DMS114 treated with DMSO at 0.1 percent for 48 hours (cell line): ENCODE measurements at regions not wholly inside any gene's neighbourhood (a gene's known extent, or its start where the extent isn't known, plus 50 kb on each side); places are given as distances from the start of the nearest gene placed in this dataset.

ENCODE experiments used
- DNase-seq: peaks from one replicate; lab custom pipeline; 2025; ENCODE audit not compliant: unreplicated experiment; lab: John Stamatoyannopoulos, UW

- DNase-seq, result no peak
Measured at GRCh38 chr5:52710310-52710971, 77.3 kb upstream of the ITGA1 start.

GRCh38 chr5:52710972-52711596 lies 76.6 kb upstream of the ITGA1 start:
- no peak for DNase-seq

GRCh38 chr5:52712354-52712753 lies 75.4 kb upstream of the ITGA1 start:
- no peak for DNase-seq

DNA sequence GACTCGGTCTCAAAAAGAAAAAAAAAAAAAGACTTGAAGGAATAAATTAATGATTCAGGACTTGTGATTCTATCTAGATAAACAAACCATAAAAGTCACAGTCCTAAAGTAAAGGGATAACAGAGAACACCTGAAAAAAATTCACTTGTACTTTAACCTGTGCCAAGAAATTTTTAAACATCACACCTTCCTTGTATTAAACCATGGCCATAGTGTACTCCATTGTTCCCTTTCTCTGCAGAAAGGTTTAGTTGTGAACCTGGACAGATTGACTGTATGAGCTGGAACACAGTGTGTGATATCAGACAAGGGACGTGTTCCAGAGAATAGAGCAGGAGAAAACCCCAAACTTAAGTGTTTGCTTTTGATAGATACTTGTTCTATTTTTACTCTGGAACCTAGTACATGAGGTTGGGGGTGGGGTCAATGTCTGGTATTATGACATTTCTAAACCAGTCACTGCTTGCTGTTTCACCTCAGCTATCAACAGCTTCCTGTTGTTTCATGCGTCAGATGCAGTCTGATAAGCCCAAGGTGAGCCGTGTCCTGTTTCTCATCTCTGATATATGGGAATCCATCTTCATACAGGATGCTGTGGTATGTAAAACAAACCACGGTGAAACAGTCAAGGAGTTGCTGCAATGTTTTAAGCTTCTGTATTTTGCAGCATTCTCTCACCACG lies 62.5 kb upstream of the ITGA1 start:
- DNase-seq, result no peak

DNA sequence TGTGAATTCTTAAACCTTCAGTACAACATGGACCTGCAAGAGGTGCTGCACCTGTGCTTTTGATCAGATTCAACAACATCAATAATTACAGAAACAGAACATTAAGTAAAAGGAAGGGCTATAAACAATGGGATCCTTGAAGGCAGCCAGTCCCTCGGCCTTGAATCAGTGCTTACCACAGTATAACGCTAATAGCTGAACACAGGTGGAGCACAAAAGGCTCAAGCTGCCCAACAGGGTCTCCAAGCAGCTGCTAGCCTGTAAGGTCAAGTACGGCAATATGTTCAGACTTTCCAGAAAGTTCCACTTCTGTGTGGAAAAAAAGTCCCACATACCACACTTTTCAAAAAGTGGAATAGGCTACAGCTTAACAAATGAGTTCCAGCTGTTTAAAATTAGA lies 61.9 kb upstream of the ITGA1 start:
- DNase-seq, result no peak

DNA sequence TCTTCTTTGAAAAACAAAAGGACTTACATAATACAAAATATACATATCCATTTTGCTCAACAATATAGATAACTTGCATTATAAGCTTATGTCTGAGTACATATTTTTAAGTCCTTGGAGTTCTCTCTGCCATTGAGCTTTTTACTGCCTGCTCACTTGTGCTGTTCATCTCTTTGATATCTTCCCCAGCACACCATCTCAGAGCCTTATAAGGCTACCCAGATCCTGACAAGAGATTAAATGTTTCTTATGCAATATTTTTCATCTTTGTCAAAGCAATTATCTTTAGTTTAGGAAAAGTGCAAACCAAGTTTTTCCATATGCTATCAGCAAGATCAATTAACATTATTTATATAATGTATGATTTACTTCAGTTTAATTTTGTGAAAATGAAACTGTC lies 60.7 kb upstream of the ITGA1 start:
- DNase-seq, result no peak

GRCh38 chr5:52727576-52727975 lies 60.1 kb upstream of the ITGA1 start:
- DNase-seq, result no peak

DNA sequence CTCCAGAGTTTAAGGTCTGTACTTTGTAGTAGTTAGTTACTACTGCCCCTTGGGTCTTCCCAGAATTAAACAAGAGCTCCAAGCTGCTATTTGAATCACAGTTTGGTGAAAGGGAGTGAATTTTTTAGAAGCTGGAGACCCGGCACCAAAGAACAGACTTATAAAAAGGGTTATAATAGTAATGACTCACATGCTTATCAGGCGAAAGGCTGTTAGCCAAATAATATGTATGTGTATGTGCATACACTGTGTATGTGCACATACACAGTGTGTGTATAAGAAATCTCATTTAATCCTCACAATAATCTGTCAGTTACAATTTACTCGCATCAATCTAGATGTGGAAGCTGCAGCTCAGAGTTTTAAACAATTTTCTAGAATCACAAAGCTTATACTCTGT lies 59.5 kb upstream of the ITGA1 start:
- DNase-seq, result no peak

DNA sequence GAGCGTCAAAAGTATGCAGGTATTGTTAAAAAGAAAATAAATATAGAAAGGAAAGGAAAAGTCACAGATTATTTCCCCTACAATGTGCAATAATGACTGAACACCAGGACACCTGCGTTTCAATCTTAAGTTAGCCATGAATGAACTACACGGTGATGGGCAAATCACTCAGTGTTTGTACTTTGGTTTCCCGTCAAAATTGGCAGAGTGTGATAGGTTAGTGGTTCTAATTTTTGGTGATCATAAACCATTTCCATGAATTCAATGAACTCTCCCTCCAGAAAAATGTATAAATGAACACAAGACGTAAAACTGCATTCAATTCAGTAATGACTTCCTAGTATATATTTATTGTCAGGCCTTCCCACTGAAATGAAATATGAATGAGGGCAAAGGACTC lies 59.0 kb upstream of the ITGA1 start:
- no peak for DNase-seq

DNA sequence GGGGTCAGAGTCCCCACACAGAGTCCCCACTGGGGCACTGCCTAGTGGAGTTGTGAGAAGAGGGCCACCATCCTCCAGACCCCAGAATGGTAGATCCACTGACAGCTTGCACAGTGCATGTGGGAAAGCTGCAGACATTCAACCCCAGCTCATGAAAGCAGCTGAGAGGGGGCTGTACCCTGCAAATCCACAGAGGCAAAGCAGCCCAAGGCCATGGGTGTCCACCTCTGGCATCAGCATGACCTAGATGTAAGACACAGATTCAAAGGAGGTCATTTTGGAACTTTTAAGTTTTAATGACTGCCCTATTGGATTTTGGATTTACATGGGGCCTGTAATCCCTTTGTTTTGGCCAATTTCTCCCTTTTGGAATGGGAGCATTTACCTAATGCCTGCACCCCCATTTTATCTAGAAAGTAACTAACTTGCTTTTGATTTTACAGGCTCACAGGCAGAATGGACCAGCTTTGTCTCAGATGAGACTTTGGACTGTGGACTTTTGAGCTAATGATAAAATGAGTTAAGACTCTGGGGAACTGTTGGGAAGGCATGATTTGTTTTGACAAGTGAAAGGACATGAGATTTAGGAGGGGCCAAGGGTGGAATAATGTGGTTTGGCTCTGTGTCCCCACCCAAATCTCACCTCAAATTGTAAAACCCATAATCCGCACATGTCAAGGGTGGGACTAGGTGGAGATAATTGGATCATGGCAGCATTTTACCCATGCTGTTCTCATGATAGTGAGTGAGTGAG lies 56.3 kb upstream of the ITGA1 start:
- DNase-seq, result no peak

DNA sequence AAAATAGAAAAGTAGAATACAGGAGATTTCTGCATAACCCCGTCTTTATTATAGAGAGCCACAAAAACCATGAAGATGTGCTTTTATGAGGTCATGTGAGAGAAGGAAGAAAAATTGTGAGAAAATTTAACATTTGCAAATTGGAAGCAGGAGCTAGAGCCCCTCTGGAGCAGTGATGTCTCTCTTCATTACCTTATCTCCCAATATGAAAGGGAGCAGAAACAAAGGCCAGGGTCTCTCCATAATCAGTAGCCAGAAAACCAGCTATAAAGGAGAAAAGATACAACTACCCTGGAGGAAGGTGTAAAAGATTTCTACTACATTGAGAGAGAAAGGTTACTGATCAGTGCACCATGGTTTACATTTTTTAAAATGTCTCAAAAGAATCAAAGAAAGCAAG lies 53.2 kb upstream of the ITGA1 start:
- no peak for DNase-seq

GRCh38 chr5:52735139-52735538 lies 52.6 kb upstream of the ITGA1 start:
- no peak for DNase-seq
